Gastrocnemius medialis (tissue), 4 donors: ENCODE measurements at regions not wholly inside any gene's neighbourhood (a gene's known extent, or its start where the extent isn't known, plus 50 kb on each side); places are given as distances from the start of the nearest gene placed in this dataset.

Experiments
- ATAC-seq, 2 donors: fragments of 150-250 bp; one replicate each; pipeline ENCODE4 v1.9.1; 2016
- DNase-seq, 2 donors: peaks; one replicate each; pipeline ENCODE4 v3.0.0-alpha.2; 2019
- H3K27ac ChIP-seq, 4 donors: fragments of 200-600 bp; sonication (generic); 1 replicate in 1 of 4; 2 replicates in 3 of 4; pipeline ENCODE4 v1.5.1; 2016 to 2018; ENCODE audit warnings: mild to moderate bottlenecking in 2 of 4, moderate library complexity in 1 of 4
- H3K27me3 ChIP-seq, 3 donors: fragments of 200-600 bp; sonication (generic) in 2 of 3; 1 replicate in 1 of 3; 2 replicates in 2 of 3; pipeline versions ENCODE4 v1.5.1 to v1.6.0; 2016 to 2019; ENCODE audit warnings: mild to moderate bottlenecking in 1 of 3, moderate library complexity in 1 of 3
- H3K36me3 ChIP-seq, 2 donors: fragments of 200-600 bp; sonication (generic) in 1 of 2; one replicate each; pipeline ENCODE4 v1.5.1; 2017 to 2018
- H3K4me1 ChIP-seq, 2 donors: fragments of 200-600 bp; sonication (generic) in 1 of 2; one replicate each; pipeline ENCODE4 v1.5.1; 2016 to 2017; ENCODE audit warnings: mild to moderate bottlenecking in 2 of 2
- H3K4me3 ChIP-seq, 4 donors: fragments of 200-600 bp; sonication (generic) in 3 of 4; 1 replicate in 1 of 4; 2 replicates in 3 of 4; pipeline ENCODE4 v1.5.1; 2016 to 2019; ENCODE audit warnings: mild to moderate bottlenecking in 2 of 4
- H3K9me3 ChIP-seq, 3 donors: fragments of 200-600 bp; sonication (generic) in 2 of 3; 1 replicate in 1 of 3; 2 replicates in 2 of 3; pipeline ENCODE4 v1.5.1; 2016 to 2019
- POLR2A ChIP-seq, 2 donors: fragments of 450-650 bp; IDR thresholded peaks; one replicate each; pipeline ENCODE4 v1.6.1; 2017; ENCODE audit warnings: antibody characterized with exemption in 2 of 2, mild to moderate bottlenecking in 2 of 2, moderate library complexity in 2 of 2
- in situ Hi-C, 4 donors: fragments of 200-750 bp; cut with MboI; loops; one replicate each; pipeline versions ENCODE4 v1.15.0 to v1.8.0; 2017; ENCODE audit warnings: low sequenced_read_pairs in 4 of 4
- intact Hi-C: fragments of 100-400 bp; cut with DNase I; formaldehyde crosslinking; loops from one replicate; pipeline ENCODE4 v1.15.1; 2023; ENCODE audit warnings: low total_unique reads
- TF ChIP-seq, protein P1 (sequence below), 5 experiments: fragments of 450-650 bp in 3 of 5; fragments of 200-600 bp in 2 of 5; sonication (generic) in 2 of 5; IDR thresholded peaks in 4 of 5; conservative IDR thresholded peaks in 1 of 5; 1 replicate in 4 of 5; 2 replicates in 1 of 5; pipeline ENCODE4 v1.5.1; 2016 to 2019; ENCODE audit warnings: antibody characterized with exemption in 5 of 5, mild to moderate bottlenecking in 3 of 5, moderate library complexity in 3 of 5

DNA sequence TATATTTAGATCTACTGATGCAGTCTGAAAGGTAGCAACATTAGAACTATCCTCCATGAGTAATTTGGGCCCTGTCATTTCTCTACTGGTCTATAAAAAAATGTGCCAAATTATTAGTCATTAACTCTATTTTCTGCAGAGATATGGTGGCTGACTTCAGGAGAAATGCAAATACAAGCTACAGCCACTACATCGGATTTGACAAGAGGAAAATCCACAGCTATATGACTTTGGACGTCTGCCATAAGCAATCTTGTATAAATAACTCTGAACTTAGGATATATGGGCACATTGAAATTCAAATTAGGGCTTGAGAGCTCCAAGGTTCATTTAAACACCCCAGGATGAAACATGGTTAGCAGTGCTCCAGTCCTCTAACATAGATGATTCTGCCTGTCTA is 983.0 kb upstream of the LRFN5 start:
- no peaks in the 10 kb centered on the region for H3K9me3 ChIP-seq
- no peak overlapping the region for H3K4me3 ChIP-seq
- TF ChIP-seq, protein P1, sequence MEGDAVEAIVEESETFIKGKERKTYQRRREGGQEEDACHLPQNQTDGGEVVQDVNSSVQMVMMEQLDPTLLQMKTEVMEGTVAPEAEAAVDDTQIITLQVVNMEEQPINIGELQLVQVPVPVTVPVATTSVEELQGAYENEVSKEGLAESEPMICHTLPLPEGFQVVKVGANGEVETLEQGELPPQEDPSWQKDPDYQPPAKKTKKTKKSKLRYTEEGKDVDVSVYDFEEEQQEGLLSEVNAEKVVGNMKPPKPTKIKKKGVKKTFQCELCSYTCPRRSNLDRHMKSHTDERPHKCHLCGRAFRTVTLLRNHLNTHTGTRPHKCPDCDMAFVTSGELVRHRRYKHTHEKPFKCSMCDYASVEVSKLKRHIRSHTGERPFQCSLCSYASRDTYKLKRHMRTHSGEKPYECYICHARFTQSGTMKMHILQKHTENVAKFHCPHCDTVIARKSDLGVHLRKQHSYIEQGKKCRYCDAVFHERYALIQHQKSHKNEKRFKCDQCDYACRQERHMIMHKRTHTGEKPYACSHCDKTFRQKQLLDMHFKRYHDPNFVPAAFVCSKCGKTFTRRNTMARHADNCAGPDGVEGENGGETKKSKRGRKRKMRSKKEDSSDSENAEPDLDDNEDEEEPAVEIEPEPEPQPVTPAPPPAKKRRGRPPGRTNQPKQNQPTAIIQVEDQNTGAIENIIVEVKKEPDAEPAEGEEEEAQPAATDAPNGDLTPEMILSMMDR (IDR thresholded peaks at IDR 0.05 in 4 of 5, conservative IDR thresholded peaks at IDR 0.05 in 1 of 5), result no peak
- TF ChIP-seq POLR2A (IDR thresholded peaks at IDR 0.05), result no peak
- ATAC-seq (no peak), DNase-seq (no peak)
- no peak overlapping the region for H3K27ac ChIP-seq
- intact Hi-C loops (no loop called here), in situ Hi-C loops (no loop called here)
- no peaks in the 10 kb centered on the region for H3K4me1 ChIP-seq
- no peaks in the 10 kb centered on the region for H3K36me3 ChIP-seq
- H3K27me3 ChIP-seq, result no peaks in the 10 kb centered on the region

DNA sequence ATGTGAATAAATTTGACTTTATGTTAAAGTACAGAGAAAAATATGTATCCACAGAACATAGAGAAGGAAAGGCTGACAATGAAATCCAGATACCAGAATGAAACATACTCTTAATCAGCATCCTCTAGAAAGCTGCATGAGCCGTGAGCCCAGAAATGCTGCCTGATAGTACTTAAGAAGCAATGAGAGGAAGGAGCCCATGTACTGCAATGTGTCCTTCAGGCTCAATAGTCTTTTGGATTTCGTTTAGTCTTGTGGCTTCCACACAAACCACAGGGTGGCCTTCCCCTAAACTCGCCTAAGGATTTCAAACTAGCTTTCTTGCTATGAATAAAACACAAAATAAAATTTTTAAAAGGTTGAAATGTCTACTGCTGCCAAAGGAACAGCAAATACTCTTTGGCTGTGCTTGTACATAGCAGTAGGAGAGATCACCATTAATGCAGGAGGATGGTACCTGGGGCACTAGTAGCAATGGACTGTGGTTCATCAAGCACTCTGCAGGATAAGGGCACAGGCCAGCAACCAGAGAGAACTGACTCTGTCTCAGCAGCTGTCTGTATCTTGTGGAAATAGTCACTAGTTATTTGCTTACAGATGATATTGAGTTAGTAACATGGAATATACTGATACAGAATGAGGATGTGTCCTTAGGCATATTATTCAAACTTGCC is 988.3 kb upstream of the LRFN5 start:
- DNase-seq (no peak), ATAC-seq (no peak)
- intact Hi-C loops (no loop called here), in situ Hi-C loops (no loop called here)
- Histone ChIP-seq H3K27ac (no peak overlapping the region), H3K4me3 (no peak overlapping the region), H3K36me3 (no peaks in the 10 kb centered on the region), H3K4me1 (no peaks in the 10 kb centered on the region), H3K9me3 (no peaks in the 10 kb centered on the region), H3K27me3 (no peaks in the 10 kb centered on the region)
- TF ChIP-seq, protein P1 (IDR thresholded peaks at IDR 0.05 in 4 of 5, conservative IDR thresholded peaks at IDR 0.05 in 1 of 5), result no peak
- no peak for TF ChIP-seq POLR2A (IDR thresholded peaks at IDR 0.05)

DNA sequence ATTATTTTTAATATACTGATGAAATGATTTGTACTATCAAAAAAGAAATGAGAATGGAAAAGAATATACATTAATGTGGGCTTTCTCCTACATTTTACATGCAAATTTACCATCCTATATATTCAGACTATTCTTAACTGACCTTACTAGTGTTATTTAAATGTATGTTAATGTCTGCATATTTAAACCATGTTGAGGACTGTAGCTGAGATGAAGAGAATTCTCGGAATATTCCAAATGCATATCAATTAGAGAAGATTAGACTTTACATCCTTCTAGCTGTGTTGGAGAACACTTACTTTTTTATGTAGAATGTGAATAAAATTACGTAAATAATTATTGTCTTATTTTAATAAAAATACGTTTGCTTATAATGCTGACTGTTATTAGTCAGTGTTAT is 990.1 kb upstream of the LRFN5 start:
- Histone ChIP-seq H3K27ac (no peak overlapping the region), H3K4me1 (no peaks in the 10 kb centered on the region), H3K4me3 (no peak overlapping the region), H3K27me3 (no peaks in the 10 kb centered on the region), H3K9me3 (no peaks in the 10 kb centered on the region), H3K36me3 (no peaks in the 10 kb centered on the region)
- intact Hi-C loops (no loop called here), in situ Hi-C loops (no loop called here)
- ATAC-seq, result no peak
- TF ChIP-seq, protein P1 (IDR thresholded peaks at IDR 0.05 in 4 of 5, conservative IDR thresholded peaks at IDR 0.05 in 1 of 5), result no peak
- TF ChIP-seq POLR2A (IDR thresholded peaks at IDR 0.05), result no peak
- no peak for DNase-seq

DNA sequence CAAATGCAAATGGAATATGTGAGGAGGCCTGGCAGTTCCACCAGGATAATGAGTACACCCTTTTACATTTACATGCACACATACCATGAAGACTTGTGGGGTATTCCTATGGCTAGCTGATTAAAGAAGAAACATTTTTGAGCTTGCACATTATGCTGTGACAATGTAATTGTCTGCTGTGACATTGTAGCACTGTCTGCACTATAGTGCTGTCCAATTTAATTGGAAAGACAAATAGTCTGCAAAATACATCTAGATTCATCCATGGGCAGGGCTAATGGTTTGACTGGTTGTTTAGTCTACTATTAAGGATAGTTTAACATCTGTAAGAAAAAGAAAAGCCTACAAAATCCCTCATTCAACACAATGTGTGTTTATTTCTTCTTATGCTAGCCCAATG is 1005.6 kb upstream of the LRFN5 start:
- no peaks in the 10 kb centered on the region for H3K9me3 ChIP-seq
- no peak overlapping the region for H3K27ac ChIP-seq
- no peak for ATAC-seq
- TF ChIP-seq, protein P1 (IDR thresholded peaks at IDR 0.05 in 4 of 5, conservative IDR thresholded peaks at IDR 0.05 in 1 of 5), result no peak
- TF ChIP-seq POLR2A (IDR thresholded peaks at IDR 0.05), result no peak
- no peaks in the 10 kb centered on the region for H3K27me3 ChIP-seq
- H3K4me3 ChIP-seq, result no peak overlapping the region
- no peaks in the 10 kb centered on the region for H3K4me1 ChIP-seq
- no peaks in the 10 kb centered on the region for H3K36me3 ChIP-seq
- intact Hi-C loops, result no loop called here
- in situ Hi-C loops, result no loop called here
- no peak for DNase-seq

DNA sequence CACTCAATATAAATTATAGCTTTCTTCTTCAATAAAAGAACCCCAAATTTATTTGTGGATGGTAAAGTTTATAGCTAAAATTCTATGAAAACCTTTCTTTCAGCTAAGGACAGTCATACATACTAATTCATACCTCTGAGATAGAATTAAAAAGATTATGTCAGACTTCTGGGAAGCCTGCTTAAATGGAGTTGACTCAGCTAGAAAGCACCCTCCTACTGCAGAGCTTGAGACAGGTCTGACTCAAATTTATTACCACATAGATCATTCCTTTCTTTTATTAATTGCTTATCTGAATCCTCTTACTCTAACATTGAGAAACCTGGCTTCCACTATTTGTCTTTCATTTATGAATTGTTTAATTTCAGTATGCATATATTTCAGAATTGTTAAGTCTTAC is 1007.0 kb upstream of the LRFN5 start:
- no peaks in the 10 kb centered on the region for H3K36me3 ChIP-seq
- H3K9me3 ChIP-seq, result no peaks in the 10 kb centered on the region
- in situ Hi-C loops, result no loop called here
- no peak for TF ChIP-seq POLR2A (IDR thresholded peaks at IDR 0.05)
- TF ChIP-seq, protein P1 (IDR thresholded peaks at IDR 0.05 in 4 of 5, conservative IDR thresholded peaks at IDR 0.05 in 1 of 5), result no peak
- no peaks in the 10 kb centered on the region for H3K4me1 ChIP-seq
- no peaks in the 10 kb centered on the region for H3K27me3 ChIP-seq
- ATAC-seq (no peak), DNase-seq (no peak)
- no peak overlapping the region for H3K27ac ChIP-seq
- intact Hi-C loops, result no loop called here
- no peak overlapping the region for H3K4me3 ChIP-seq
